ENCODE measurements at regions not wholly inside any gene's neighbourhood (a gene's known extent, or its start where the extent isn't known, plus 50 kb on each side); places are given as distances from the start of the nearest gene placed in this dataset.

DNA sequence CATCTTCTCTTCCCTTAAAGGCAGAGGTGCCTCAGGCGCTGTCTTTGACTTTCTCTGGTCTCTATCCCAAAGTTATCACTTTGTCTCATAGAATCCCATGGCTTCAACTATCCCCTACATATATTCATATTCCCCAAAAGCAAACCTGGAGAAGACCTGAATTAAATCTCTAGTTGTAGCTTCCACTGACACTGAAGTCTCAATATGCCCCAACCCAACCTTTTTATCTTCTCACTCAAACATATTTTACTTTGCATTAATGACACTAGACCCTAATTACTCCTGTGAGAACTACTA is 354.5 kb upstream of the DUSP10 start:
- Histone ChIP-seq H2AFZ (ENCODE audit: low read depth, low read length) (no peak overlapping the region), H3K4me2 (ENCODE audit: insufficient read depth, low read length) (no peak overlapping the region), H3K27ac (ENCODE audit: low read length) (no peak overlapping the region), H3K4me3 (ENCODE audit: low read depth in 1 of 2, low read length in 2 of 2) (no peak overlapping the region), H3K9me3 (ENCODE audit: insufficient read depth, low read length, severe bottlenecking) (no peaks in the 10 kb centered on the region), H3K9ac (ENCODE audit: low read depth, low read length) (no peak overlapping the region), H3K27me3 (ENCODE audit: insufficient read depth, low read length, poor library complexity) (no peaks in the 10 kb centered on the region), H3K36me3 (ENCODE audit: insufficient read depth, low read length) (no peaks in the 10 kb centered on the region), H3K4me1 (ENCODE audit: insufficient read depth, low read length) (no peaks in the 10 kb centered on the region), H4K20me1 (ENCODE audit: insufficient read depth, low read length) (no peaks in the 10 kb centered on the region), H3K79me2 (ENCODE audit: insufficient read depth, low read length) (no peaks in the 10 kb centered on the region)
- ATAC-seq (ENCODE audit: insufficient read depth, low read depth) (no peak), DNase-seq (no peak)
- TF ChIP-seq, protein P1, sequence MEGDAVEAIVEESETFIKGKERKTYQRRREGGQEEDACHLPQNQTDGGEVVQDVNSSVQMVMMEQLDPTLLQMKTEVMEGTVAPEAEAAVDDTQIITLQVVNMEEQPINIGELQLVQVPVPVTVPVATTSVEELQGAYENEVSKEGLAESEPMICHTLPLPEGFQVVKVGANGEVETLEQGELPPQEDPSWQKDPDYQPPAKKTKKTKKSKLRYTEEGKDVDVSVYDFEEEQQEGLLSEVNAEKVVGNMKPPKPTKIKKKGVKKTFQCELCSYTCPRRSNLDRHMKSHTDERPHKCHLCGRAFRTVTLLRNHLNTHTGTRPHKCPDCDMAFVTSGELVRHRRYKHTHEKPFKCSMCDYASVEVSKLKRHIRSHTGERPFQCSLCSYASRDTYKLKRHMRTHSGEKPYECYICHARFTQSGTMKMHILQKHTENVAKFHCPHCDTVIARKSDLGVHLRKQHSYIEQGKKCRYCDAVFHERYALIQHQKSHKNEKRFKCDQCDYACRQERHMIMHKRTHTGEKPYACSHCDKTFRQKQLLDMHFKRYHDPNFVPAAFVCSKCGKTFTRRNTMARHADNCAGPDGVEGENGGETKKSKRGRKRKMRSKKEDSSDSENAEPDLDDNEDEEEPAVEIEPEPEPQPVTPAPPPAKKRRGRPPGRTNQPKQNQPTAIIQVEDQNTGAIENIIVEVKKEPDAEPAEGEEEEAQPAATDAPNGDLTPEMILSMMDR (IDR thresholded peaks at IDR 0.05; ENCODE audit: borderline replicate concordance, extremely low read depth, low read length, poor library complexity, severe bottlenecking), result no peak
- no peak for TF ChIP-seq EZH2 (IDR thresholded peaks at IDR 0.05; ENCODE audit: borderline replicate concordance, low read depth, low read length, severe bottlenecking)

DNA sequence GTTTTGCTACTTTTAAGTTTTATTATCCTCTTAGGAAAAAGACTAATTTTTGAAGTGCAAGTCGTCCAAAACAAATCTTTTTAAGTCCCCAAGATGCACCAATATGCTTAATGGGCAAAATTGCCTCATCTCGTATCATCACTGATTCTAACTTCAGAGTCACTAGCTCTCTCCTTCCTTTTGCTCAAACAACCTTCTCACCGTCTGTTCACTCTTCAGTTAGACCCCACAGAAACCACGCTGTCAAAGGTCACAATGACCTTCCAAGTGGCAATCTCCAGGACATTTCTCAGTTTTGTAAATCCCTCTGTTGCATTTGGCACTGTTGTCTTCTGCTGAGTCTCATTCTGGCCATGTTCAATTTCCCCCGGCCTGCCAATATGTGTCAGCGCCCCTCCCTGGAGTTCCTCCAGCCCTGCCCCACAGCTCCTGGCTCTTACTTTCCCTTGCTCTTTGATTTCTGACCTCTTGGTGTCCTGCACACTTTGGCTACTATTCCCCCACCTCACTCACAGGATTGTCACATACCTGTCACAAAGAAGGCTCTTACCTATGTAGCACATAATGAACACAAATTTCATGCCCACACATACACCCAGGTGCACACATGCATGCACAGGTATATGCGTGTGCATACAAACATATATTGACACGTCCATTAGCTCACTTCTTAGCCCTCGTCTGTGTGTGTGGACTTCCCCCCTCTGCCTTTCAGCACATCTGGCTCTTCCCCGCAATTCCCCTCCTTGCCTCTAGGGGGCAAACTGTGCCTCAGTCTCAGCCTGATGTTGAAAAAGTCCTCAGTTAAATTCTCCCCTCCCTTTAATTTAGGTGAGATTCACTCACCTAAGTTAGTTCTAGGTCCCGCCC is 354.0 kb upstream of the DUSP10 start:
- H3K4me1 ChIP-seq (ENCODE audit: insufficient read depth, low read length), result no peaks in the 10 kb centered on the region
- no peak overlapping the region for H3K4me2 ChIP-seq (ENCODE audit: insufficient read depth, low read length)
- H3K9me3 ChIP-seq (ENCODE audit: insufficient read depth, low read length, severe bottlenecking), result no peaks in the 10 kb centered on the region
- no peak overlapping the region for H2AFZ ChIP-seq (ENCODE audit: low read depth, low read length)
- no peaks in the 10 kb centered on the region for H3K27me3 ChIP-seq (ENCODE audit: insufficient read depth, low read length, poor library complexity)
- no peak overlapping the region for H3K4me3 ChIP-seq (ENCODE audit: low read depth in 1 of 2, low read length in 2 of 2)
- no peak overlapping the region for H3K27ac ChIP-seq (ENCODE audit: low read length)
- ATAC-seq (ENCODE audit: insufficient read depth, low read depth), result peak; percentile 83
- no peaks in the 10 kb centered on the region for H3K36me3 ChIP-seq (ENCODE audit: insufficient read depth, low read length)
- H3K9ac ChIP-seq (ENCODE audit: low read depth, low read length), result no peak overlapping the region
- DNase-seq, result peak; percentile 59
- TF ChIP-seq, protein P1 (IDR thresholded peaks at IDR 0.05; ENCODE audit: borderline replicate concordance, extremely low read depth, low read length, poor library complexity, severe bottlenecking), result peak; percentile 91
- TF ChIP-seq EZH2 (IDR thresholded peaks at IDR 0.05; ENCODE audit: borderline replicate concordance, low read depth, low read length, severe bottlenecking), result no peak
- no peaks in the 10 kb centered on the region for H3K79me2 ChIP-seq (ENCODE audit: insufficient read depth, low read length)
- no peaks in the 10 kb centered on the region for H4K20me1 ChIP-seq (ENCODE audit: insufficient read depth, low read length)

DNA sequence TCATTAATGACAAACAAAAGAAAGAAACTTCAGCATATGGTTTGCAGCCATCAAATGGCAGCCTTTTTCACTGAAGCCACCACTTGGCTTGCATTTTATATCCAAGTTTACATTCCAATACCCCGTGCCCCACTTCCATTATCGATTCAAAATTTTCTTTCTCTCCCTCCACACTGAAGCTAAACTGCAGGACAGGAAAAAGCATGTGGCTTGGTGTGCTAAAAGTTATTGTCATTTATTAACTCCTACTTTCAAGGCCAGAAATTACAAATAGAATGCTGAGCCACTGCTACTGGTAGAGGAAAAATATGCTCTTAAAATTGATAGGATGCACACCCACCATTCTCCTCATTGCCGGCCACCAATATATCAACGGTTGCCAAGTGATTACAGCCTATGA is 351.6 kb upstream of the DUSP10 start:
- Histone ChIP-seq H3K9me3 (ENCODE audit: insufficient read depth, low read length, severe bottlenecking) (no peaks in the 10 kb centered on the region), H3K27ac (ENCODE audit: low read length) (no peak overlapping the region), H2AFZ (ENCODE audit: low read depth, low read length) (no peak overlapping the region), H3K27me3 (ENCODE audit: insufficient read depth, low read length, poor library complexity) (no peaks in the 10 kb centered on the region), H3K4me2 (ENCODE audit: insufficient read depth, low read length) (no peak overlapping the region), H3K4me3 (ENCODE audit: low read depth in 1 of 2, low read length in 2 of 2) (no peak overlapping the region), H4K20me1 (ENCODE audit: insufficient read depth, low read length) (no peaks in the 10 kb centered on the region), H3K4me1 (ENCODE audit: insufficient read depth, low read length) (no peaks in the 10 kb centered on the region), H3K9ac (ENCODE audit: low read depth, low read length) (no peak overlapping the region), H3K36me3 (ENCODE audit: insufficient read depth, low read length) (no peaks in the 10 kb centered on the region), H3K79me2 (ENCODE audit: insufficient read depth, low read length) (no peaks in the 10 kb centered on the region)
- no peak for ATAC-seq (ENCODE audit: insufficient read depth, low read depth)
- TF ChIP-seq EZH2 (IDR thresholded peaks at IDR 0.05; ENCODE audit: borderline replicate concordance, low read depth, low read length, severe bottlenecking), result no peak
- TF ChIP-seq, protein P1 (IDR thresholded peaks at IDR 0.05; ENCODE audit: borderline replicate concordance, extremely low read depth, low read length, poor library complexity, severe bottlenecking), result no peak
- DNase-seq, result no peak

Data from DND-41 (cell line).